GM18907 (cell line): ENCODE measurements at regions not wholly inside any gene's neighbourhood (a gene's known extent, or its start where the extent isn't known, plus 50 kb on each side); places are given as distances from the start of the nearest gene placed in this dataset.
"Not testable (repeated sequence)": the region's sequence is repeated elsewhere in the genome, so short reads cannot be mapped to it uniquely, and the experiment has no call there.

Experiments used
- ATAC-seq: cut with Tn5 transposase; IDR thresholded peaks from one replicate; pipeline ENCODE4 v1.9.1; 2021; ENCODE audit warnings: mild to moderate bottlenecking, moderate library complexity; ENCODE audit not compliant: unreplicated experiment

DNA sequence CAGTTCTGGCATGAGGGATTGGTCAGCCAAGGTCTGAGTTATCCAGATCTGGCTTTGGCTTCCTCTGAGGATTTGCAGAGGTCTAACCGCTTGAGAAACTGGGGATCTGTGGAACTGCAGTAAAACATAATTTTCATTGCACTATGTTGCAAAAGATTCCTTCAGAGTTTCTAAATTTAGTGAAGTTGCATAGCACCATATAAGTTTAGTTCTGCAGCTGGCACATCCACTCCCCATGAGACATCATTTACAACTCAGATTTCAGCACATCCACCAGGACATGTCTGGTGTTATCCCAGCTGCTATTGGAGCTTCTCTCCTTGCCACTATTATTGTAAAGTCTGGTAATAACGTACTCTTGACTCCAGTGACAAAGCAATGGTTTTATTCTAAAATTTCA is 181.5 kb downstream of the CWF19L2 start:
- no peak for ATAC-seq

DNA sequence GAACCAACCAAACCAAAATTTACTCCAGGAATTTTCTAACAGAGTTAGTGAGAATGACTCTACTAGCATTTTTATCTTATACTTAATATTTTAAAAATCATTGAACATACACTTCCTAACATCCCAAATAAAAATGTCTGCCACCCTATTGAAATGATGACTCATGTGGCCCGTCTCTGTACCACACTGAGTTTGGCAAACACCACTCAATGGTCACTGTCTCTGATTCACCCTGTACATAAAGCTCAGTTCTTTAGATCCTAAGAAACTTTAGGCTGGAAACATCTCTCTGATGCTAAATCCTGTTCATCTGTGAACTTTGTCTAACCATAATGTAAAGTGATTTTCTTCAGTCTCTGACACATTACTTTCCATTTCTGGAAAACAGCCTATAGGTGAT is 182.0 kb downstream of the CWF19L2 start:
- no peak for ATAC-seq

DNA sequence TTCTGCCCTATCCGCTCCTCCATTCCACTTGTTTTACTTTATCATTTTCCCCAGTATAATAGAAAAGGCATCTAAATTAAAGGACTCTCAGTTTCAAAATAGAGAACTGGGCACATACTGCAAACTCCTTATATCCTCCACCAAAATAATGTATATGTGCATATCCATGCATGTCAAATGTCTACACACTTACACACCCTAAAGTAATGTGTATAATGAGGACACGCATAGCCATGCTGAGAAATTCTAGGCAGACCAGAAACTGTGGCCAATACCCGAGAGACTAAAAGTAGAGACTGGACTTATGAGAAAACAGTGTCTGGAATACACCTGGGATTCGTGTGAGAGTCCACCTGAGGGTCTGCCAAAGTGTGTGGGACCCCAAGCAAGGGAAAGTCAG is 183.5 kb downstream of the CWF19L2 start:
- no peak for ATAC-seq

DNA sequence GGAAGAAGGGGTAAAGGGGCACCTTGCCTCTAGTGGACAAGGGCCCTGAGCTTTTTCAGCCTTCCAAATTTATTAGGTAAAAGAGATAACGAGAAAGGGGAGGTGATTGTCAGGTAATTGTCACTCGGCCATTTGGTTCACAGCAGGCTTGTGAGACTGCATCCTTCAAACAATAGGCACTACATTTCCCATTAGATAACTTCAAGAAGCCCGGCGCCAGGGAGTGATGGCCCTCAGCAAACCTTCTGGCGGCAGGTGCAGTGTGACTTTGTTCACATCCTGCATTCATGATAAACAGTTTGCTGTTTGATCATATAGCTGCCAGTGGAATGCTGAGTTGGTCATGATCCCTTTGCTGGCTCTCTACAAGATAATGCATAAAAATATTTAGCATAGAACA is 185.1 kb downstream of the CWF19L2 start:
- ATAC-seq = no peak

DNA sequence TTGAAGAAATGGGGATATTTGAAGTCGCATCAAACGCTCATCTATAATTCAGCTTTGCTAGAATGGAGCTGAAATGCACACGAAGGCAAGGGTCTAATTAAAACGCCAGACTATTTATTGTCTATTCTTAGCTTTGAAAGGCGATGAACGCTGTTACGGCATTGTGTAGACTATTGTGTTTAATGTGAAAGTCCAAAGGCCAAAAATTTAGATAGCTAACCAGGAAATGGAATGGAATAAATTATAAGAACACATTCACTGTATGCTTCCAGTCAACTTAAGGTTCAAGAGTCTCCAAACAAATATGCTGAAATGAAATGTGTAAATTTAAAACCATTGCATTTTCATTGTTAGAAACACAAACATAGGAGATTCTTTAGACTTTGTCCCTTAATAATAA is 186.2 kb downstream of the CWF19L2 start:
- no peak for ATAC-seq

DNA sequence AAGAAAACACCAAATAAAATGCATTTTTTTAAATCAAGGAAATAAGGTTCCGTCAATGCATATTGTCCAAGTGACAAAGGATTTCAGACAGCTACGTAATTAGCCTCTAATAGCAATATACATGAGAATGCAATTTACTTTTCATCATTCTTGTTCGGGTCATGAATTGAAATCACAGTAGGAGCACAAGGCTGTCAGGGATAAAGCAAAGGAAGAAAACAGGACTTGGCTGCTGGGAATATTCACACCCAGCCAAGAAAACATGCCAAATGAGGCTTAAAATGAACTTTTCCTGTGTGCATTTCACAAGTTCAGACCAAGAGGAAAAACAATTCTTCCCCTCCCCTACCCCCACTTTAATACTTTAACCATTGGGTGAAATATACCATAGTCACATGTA is 188.6 kb downstream of the CWF19L2 start:
- ATAC-seq = no peak

DNA sequence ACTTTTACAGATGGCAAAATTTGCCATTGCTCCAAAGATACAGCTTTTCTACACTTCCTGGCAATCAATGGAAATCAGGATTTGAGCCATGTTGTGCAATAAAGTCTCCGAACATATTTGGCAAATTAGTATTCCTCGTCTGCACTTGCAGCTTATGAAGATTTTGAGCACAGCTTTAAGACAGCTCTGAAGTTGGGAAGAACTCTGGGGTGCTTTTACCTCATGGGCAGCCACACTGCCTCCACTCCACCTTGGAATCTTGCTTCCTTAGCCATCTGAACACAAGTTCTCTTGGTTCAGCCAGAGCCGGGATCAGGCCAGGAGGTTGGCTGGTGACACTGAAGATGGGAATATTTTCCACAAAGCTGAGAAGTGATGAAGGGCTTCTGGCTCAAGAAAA is 191.2 kb downstream of the CWF19L2 start:
- no peak for ATAC-seq

DNA sequence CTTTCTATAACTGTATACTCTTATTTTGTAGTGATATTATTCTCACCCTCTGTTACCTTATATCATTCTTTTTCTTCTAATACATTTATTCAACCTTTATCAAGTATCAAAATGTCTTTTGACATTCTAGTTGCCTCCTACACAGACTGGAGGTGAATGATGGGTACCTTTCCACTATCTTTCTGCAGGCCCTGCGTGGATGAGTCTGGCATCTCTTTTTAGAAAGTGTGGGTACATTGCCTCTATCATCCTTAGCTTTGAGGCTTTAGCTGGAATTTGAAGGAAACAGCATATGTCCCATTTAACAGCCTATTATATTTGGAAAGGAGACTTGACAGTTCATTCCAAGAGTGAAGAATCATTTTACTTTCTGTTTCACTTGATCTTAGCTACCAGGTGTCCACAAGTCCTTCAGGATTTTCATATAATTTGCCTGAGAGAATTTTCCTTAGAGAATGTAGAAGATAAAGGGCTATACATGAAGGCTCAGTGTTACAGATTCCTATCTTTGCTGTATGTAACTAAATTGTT is 192.0 kb downstream of the CWF19L2 start:
- no peak for ATAC-seq

DNA sequence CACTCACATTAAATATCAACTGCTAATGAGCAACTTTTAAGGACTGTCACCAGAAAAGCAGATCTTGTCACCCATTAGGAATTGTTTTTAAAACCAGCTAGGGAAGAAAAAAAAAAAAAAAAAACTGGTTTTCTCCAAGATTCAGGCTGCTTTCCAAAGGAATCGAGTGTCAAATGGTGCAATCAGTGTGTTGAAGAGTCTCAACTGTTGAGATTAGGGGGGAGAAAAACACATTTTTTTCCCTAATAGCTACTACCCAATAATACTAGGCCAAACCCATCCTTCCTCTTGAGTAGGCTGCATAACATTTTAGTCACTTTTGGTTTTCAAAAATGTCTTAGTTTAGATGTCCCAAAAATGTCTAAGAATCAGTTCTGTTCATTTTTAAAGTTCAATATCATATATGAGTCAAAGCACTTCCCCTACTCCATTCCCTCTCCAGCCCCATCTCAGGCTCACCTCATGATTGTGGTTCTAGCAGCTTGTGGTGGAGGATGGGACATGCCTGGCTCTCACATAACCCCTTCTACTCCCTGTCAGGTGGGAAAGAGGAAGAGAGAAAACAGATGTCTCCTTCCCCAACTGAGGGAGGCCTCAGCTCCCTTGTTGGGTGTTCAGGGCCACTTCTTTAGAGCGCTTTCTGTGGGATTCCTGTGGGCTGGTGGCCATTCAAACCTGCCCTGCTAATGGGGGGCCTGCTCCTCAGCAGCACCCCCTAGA is 193.6 kb downstream of the CWF19L2 start:
- no peak for ATAC-seq

DNA sequence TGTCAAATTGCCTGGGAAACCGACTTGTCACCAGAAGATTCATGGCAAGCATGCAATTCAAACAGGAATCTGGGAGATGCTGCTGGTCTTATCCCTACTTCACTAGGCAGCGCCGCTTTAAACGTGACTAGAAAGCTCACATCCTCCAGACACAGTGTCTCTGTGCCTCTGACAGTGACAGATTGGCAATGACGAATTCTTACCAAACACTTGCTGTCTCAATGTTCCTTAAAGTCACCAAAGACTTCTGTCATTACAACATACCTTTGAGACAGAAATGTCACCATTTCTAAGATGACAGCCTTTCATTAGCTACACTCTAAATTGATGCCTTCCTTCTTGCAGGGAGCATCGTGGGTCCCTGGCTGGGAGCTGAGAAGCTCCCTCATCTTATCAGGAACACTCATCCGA is 197.8 kb downstream of the CWF19L2 start:
- ATAC-seq = no peak

DNA sequence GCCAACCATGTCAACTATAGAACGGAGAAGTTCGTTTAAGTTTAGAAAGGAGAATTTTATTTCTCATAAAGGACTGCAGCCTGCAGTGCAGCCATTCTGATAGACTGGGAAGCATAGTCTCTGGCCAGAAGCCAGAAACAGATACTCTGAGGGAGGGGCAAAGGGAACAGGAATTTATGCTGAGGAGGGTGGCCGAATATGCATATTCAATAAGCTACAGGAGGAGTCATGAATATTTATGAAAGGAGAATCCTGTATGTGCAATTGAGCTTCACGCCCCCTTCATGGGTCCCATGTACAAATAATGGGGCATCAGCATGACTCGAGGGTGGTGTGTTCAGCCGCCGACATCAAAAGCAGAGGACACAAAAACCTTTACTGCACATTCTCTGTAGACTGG is 199.9 kb downstream of the CWF19L2 start:
- no peak for ATAC-seq

DNA sequence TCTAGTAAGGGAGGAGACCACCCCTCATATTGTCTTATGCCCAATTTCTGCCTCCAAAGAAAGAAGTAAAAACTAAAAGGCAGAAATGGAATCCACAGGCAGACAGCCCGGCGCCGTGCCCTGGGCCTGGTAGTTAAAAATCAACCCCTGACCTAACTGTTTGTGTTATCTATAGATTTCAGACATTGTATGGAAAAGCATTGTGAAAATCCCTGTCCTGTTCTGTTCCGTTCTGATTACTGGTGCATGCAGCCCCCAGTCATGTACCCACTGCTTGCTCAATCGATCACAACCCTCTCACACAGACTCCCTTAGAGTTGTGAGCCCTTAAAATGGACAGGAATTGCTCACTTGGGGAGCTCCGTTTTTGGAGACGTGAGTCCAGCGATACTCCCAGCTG is 204.0 kb downstream of the CWF19L2 start:
- ATAC-seq = not testable (repeated sequence)

DNA sequence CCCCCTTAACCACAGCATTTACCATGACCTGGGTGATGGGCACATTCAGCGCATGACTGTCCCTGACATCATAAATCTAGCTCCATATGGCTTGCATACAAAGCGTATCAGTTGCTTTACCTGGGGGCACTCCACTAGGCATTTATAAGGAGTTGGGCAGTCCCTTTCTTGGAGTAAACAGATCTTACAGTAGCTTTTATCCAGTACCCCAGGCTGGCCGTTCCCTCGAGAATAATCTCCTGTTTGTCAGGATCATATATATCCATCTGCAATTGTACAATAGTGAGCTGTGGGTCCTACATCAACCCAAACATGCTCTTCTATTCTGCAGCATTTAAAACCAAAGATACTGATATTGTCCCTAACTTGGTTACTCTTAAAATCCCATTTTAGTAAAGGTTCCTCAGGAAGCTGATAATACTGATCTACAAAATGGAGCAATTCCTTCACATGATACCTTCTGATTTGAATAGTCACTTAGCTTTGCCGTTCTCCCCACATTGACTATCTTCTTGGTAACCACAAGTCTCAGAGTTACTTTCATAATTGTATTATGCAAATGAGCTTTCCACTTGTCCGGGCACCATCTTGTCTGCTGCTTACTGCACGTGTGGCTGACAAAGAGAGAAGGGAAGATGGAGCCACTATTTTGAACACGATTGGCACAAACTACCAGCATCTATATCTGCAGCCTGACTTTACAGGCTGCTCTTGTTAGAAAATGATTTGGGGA is 205.0 kb downstream of the CWF19L2 start:
- ATAC-seq = peak; percentile 87

DNA sequence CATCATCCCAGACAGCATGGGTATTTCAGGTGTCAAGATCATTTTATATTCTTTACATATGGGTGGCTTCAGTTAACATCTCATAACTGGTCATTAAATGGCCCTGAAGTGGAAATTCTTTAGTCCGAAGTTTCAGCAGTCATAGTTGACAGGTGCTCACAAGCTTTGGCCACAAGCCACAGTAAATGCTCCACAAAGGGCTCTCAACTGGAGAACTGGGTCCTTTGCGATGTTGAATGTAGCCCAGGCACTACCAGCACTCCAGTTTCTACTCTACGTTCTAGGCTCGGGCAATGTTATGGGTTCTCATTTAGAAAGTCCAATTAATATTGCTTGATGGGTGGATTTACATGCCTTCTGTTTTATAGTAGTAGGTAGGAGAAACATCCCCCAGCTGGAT is 206.3 kb downstream of the CWF19L2 start:
- no peak for ATAC-seq

DNA sequence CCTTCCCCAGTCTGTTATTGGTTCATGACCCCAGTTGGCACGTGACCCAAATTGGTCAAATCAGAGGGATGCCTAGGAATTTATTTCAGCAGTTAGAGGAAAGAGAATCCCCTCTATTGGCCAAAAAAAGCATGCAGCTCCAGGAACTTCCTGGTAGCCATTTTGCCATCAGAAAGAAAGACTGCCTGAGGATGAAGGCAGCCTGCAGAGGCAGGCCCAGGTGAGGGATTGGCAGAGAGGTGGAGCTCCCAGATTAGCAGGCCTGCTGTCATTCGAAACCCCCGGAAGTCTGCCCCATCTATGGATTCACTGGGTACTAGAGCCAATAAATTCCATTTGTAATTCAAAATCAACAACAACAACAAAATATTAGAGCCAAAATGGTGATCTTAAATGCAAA is 207.6 kb downstream of the CWF19L2 start:
- no peak for ATAC-seq

DNA sequence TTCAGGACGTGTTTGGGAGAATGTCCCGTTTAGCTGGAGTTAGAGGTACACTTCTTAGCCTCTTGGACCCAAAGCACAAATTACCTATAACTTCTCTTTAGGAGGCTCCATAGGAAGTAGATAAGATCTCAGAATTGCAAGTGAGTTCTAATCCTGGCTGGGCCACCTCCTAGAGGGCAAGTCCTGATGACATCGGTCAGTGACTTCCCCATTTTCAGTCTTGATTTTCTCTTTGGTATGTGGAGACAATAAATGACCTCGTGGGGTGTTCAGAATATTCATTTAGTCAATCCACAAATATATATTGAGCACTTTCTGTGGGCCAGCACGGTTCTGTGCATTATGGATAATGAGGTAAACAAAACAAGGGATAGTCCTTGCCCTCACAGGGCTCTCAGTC is 208.6 kb downstream of the CWF19L2 start:
- no peak for ATAC-seq

DNA sequence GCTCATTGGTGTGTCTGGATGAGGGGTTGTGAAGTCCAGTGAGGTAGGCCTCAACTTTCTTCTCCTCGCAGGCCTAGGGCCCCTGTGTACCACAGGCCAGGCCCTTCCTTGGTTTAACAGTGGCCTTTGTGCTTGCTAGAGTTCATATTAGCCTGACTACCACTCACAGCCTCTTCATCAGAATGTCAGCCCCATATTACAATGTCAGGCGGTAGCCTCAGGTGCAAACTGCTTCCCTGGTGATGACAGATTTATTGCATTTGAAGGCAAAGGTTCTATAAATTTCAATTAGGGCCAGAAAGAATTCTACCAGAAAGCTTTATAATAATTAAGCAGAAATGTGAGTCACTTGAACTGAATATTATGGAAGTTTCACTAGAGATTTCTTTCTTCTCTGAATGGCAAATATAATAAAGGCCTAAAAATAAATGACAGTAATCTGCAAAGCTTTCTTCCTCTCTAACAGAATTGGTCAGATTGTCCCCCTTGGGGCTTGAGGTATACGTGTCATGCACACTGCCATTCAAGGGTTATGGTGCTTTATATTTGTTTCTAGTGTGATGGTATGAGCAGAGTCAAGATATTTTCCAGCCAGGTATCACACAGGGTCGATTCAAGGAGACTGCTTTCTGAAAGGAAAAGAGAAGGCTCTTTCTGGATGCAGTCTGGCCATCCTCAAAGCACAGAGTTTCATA is 210.3 kb downstream of the CWF19L2 start:
- ATAC-seq = no peak

DNA sequence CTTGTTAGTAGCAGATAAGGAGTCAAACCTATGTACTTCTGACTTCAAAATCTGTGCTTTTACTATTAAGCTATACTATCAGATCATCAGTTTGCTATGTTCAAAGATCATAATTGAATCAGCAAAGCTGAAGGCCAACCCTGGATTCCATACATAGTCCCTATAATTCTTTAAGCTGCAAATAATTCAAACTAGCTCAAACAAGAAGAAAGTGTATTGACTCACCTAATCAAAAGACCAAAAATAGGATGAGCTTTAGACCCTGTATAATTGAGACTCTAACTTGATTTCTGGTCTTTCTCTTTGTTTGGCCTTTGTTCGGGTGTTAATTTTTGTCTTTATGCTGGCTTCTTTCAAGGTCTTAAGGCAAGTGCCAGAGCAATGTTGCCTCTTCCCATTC is 213.7 kb downstream of the CWF19L2 start:
- ATAC-seq = no peak

DNA sequence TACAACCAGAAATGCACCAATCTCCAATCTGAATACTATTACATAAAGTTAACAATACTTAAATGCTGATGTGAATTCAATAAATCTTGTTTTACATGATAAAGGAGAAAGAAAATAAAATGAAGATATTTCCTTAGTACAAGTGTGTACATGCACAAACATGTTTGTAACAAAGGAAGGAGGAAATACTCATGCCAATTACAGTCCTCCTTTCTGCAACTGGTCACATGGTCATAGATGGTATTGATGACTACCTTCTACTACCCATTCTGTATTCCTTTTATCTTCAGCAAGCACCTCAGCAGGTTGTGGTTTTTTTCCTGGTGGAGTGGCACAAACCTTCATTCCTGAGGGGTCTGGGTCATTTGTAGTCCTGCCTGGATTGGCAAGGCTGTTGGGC is 214.2 kb upstream of the GUCY1A2 start:
- ATAC-seq = no peak

DNA sequence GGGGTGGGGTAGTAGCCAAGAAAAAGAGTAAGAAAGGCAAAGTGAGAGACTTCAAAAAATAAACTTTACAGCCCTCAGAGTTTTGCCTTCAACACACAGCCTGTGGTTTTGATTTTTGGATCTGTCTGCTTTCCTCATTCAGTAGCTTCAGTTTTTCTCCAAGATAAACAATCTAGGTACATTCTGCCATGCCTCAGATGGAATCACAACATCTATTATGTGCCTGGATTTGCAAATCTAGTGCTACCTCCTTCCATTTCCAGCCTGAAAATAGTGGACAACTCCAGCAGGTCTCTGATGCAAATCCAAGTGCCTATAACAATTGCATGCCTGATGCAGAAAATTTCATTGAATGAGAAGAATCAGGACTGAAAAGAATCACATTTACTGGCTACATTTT is 206.6 kb upstream of the GUCY1A2 start:
- no peak for ATAC-seq

DNA sequence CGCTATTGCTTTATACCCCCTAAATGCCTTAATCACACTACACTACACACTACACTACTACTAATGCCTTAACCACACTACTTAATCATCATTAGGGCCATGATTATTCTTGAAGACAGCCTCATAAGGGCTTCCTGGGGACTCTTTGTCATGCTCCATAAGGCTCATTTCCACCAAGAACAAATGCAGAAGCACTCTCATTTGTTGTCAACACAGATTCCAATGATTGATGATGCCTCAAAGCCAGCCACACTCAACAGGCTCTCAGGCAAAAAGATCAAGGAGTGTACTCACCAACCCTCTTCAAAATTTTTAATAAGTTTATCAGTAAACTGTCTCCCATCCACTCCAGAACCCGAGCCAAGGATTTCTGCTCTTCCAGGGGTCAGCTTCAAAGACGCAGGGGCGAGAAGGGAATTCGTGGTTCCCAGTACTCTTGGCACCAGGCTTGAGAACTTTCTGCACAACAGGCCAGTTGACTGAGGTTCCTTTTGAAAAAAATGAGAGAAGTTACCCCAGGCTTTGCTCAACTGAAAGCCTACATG is 204.7 kb upstream of the GUCY1A2 start:
- no peak for ATAC-seq

DNA sequence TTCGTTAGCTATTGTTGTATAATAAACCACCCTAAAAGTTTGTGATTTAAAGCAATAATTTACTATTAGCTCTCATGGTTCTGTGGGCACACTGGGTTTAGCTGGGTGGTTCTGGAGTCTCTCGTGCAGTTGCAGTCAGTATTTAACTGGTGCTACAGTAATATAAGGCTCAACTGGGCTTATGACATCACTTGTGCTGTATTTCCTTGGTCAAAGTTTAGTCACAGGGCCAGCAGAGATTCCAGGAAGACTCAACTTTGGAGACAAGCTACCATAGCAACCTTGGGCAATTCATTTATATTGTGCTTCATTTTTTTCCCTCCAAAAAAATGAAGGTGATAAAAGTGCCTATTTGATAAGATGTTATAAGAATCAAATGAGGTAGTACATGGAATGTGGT is 204.2 kb upstream of the GUCY1A2 start:
- no peak for ATAC-seq
